ENCODE measurements at regions not wholly inside any gene's neighbourhood (a gene's known extent, or its start where the extent isn't known, plus 50 kb on each side); places are given as distances from the start of the nearest gene placed in this dataset.
"Not testable (repeated sequence)": the region's sequence is repeated elsewhere in the genome, so short reads cannot be mapped to it uniquely, and the experiment has no call there.

DNA sequence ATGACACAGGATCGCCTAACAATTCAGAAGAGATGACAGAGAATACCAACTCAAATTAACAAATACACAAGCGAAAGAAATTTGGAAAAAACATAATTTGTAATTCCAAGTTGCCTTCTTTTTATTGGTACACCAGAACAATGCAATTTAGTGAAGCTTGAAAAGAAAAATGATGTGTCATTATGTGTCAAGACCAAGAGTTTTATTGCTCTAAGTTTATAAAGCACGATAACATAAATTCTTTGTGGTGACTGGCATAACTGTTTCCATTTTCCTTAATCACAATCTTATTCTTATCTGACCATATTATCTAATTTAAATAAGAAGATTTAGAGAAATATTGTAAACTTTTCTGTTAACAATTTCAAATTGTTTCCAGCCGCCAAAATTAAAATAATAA, 273.2 kb upstream of the TECRL start:
- TF ChIP-seq POLR2A (IDR thresholded peaks at IDR 0.05) (no peak), POLR2AphosphoS5 (IDR thresholded peaks at IDR 0.05; ENCODE audit: insufficient read depth in 1 of 2, low read depth in 1 of 2) (no peak)
- TF ChIP-seq, protein P1, sequence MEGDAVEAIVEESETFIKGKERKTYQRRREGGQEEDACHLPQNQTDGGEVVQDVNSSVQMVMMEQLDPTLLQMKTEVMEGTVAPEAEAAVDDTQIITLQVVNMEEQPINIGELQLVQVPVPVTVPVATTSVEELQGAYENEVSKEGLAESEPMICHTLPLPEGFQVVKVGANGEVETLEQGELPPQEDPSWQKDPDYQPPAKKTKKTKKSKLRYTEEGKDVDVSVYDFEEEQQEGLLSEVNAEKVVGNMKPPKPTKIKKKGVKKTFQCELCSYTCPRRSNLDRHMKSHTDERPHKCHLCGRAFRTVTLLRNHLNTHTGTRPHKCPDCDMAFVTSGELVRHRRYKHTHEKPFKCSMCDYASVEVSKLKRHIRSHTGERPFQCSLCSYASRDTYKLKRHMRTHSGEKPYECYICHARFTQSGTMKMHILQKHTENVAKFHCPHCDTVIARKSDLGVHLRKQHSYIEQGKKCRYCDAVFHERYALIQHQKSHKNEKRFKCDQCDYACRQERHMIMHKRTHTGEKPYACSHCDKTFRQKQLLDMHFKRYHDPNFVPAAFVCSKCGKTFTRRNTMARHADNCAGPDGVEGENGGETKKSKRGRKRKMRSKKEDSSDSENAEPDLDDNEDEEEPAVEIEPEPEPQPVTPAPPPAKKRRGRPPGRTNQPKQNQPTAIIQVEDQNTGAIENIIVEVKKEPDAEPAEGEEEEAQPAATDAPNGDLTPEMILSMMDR (IDR thresholded peaks at IDR 0.05): no peak

DNA sequence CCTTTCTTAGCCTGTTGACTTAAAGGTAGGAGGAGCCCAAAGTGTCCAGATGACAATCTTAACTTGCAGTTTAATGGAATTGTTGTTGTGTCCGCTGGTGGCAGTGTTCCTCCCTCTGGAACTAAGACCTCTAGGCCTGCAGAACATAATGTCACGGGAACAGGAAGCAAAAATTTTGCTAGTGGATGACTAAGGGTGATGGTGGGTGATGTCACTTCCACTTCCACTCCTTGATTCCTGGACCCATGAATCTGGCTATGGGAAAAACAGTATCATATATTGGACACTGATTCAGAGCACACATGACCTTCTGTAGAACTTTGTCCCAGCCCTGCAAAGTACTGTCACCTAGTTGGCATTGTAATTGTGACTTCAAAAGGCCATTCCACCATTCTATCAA, 263.9 kb upstream of the TECRL start:
- H3K36me3 ChIP-seq; H3K27ac ChIP-seq; DNase-seq (ENCODE audit: extremely low spot score in 2 of 2); intact Hi-C loops (cut with DNase I); H3K4me3 ChIP-seq; H3K27me3 ChIP-seq; H3K4me1 ChIP-seq; H3K9me3 ChIP-seq: not testable (repeated sequence)

More for the DNA sequence above, 273.2 kb upstream of the TECRL start:
- Histone ChIP-seq H3K4me3 (no peak overlapping the region), H3K27me3 (no peaks in the 10 kb centered on the region), H3K9me3 (no peaks in the 10 kb centered on the region), H3K4me1 (no peaks in the 10 kb centered on the region), H3K27ac (no peak overlapping the region), H3K36me3 (no peaks in the 10 kb centered on the region)
- no peak for DNase-seq (ENCODE audit: extremely low spot score in 2 of 2)
- intact Hi-C loops (cut with DNase I): no loop called here

DNA sequence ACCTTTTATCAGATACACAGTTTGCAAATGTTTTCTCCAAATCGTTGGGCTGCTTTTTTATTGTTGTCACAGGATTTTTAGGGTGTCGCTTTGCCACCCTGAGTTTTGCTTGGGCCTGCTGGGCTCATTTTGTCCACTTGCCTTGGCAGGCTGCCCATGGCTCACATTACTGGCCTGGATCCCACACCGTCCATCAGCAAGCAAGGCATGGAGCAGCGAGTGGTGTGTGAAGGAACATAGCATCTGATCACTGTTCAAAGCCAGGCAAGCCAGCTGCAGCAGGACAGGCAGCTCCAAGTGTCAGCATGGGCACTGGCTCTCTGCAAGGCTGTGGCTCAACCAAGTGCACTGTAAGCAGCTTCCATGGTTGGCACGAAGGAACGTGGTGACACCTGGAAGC, 261.4 kb upstream of the TECRL start:
- Histone ChIP-seq H3K27me3 (no peaks in the 10 kb centered on the region), H3K4me3 (no peak overlapping the region), H3K27ac (no peak overlapping the region), H3K9me3 (no peaks in the 10 kb centered on the region), H3K4me1 (no peaks in the 10 kb centered on the region), H3K36me3 (no peaks in the 10 kb centered on the region)
- DNase-seq (ENCODE audit: extremely low spot score in 2 of 2): no peak
- TF ChIP-seq POLR2A (IDR thresholded peaks at IDR 0.05): no peak
- TF ChIP-seq, protein P1 (IDR thresholded peaks at IDR 0.05): no peak
- intact Hi-C loops (cut with DNase I): no loop called here

DNA sequence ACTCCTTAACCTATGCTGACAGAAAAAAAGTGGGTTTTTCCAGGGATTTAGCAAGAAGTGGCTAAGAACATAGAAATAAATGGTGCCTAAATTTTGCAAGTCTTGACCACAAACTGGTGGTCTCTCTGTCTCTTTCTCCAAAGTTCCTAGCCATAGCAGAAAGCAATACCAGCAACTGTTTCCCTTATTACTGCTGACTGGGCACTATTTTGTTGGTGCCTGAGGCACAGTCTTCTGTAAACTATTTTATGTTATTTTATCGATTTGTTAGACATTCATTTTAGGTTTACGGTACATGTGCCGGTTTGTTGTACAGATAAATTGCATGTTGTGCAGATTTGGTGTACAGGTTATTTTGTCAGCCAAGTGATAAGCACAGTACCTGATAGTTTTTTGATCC, 234.6 kb upstream of the TECRL start:
- Histone ChIP-seq H3K27ac (no peak overlapping the region), H3K27me3 (no peaks in the 10 kb centered on the region), H3K4me1 (no peaks in the 10 kb centered on the region), H3K4me3 (no peak overlapping the region), H3K36me3 (no peaks in the 10 kb centered on the region), H3K9me3 (no peaks in the 10 kb centered on the region)
- intact Hi-C loops (cut with DNase I): no loop called here
- no peak for DNase-seq (ENCODE audit: extremely low spot score in 2 of 2)
- TF ChIP-seq, protein P1 (IDR thresholded peaks at IDR 0.05): no peak
- TF ChIP-seq POLR2AphosphoS5 (IDR thresholded peaks at IDR 0.05; ENCODE audit: insufficient read depth in 1 of 2, low read depth in 1 of 2) (no peak), POLR2A (IDR thresholded peaks at IDR 0.05) (no peak)

DNA sequence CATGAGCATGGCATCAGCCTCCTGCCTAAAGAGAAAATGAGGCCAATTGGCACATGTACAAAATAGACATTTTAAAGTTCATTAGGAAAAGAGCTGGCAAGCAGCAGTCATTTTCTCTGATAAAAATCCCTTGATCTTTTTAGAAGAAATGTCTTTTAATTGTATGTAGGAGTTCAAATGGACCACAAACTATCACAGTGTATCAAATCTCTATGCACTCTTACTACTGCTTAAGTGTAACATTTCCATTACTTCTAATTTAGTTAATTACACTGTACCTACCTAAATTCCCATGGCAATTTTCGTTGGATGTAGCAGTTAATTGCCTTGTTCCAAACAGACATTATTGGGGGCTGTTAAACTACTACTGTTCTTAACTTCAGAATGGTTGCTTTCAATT, 233.7 kb upstream of the TECRL start:
- Histone ChIP-seq H3K27ac (no peak overlapping the region), H3K27me3 (no peaks in the 10 kb centered on the region), H3K4me3 (no peak overlapping the region), H3K9me3 (no peaks in the 10 kb centered on the region), H3K36me3 (no peaks in the 10 kb centered on the region), H3K4me1 (no peaks in the 10 kb centered on the region)
- TF ChIP-seq POLR2AphosphoS5 (IDR thresholded peaks at IDR 0.05; ENCODE audit: insufficient read depth in 1 of 2, low read depth in 1 of 2): no peak
- no peak for DNase-seq (ENCODE audit: extremely low spot score in 2 of 2)
- intact Hi-C loops (cut with DNase I): no loop called here

DNA sequence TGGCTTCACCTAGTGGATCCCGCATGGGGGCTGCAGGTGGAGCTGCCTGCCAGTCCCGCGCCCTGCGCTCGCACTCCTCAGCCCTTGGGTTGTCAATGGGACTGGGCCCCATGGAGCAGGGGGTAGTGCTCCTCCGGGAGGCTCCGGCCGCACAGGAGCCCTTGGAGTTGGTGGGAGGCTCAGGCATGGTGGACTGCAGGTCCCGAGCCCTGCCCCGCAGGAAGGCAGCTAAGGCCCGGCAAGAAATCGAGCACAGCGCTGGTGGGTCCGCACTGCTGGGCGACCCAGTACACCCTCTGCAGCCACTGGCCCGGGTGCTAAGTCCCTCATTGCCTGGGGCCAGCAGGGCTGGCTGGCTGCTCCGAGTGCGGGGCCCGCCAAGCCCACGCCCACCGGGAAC, 231.2 kb upstream of the TECRL start:
- intact Hi-C loops (cut with DNase I); H3K9me3 ChIP-seq; H3K4me3 ChIP-seq: not testable (repeated sequence)

DNA sequence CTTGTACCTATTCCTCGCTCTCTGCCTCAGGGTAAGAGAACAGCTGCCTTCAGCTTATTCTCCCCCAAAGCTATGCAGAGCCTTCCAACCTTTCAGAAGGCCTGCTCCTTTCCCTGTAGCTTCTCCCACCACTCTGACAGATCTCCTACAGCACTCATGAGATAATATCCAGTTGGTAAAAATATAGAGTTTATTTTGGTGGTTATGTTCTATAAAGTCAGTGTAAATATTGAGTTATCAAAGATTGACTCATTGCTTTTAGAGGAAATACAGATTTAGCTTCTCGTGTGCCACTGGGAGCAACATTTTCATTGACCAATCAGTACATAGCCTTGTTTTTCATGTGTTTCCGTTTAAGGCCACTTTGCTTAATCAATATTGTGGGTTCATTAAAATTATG, 216.2 kb upstream of the TECRL start:
- no peak overlapping the region for H3K4me3 ChIP-seq
- intact Hi-C loops (cut with DNase I): no loop called here
- TF ChIP-seq POLR2AphosphoS5 (IDR thresholded peaks at IDR 0.05; ENCODE audit: insufficient read depth in 1 of 2, low read depth in 1 of 2): no peak
- TF ChIP-seq, protein P1 (IDR thresholded peaks at IDR 0.05): no peak
- no peak for TF ChIP-seq POLR2A (IDR thresholded peaks at IDR 0.05)
- no peaks in the 10 kb centered on the region for H3K9me3 ChIP-seq
- no peaks in the 10 kb centered on the region for H3K36me3 ChIP-seq
- no peak for DNase-seq (ENCODE audit: extremely low spot score in 2 of 2)
- H3K4me1 ChIP-seq: no peaks in the 10 kb centered on the region
- no peaks in the 10 kb centered on the region for H3K27me3 ChIP-seq
- H3K27ac ChIP-seq: no peak overlapping the region

More for the DNA sequence above, 231.2 kb upstream of the TECRL start:
- H3K27ac ChIP-seq; H3K27me3 ChIP-seq; DNase-seq (ENCODE audit: extremely low spot score in 2 of 2); H3K4me1 ChIP-seq; H3K36me3 ChIP-seq: not testable (repeated sequence)

Data from vagina (tissue), 2 donors.